ENCODE measurements at regions not wholly inside any gene's neighbourhood (a gene's known extent, or its start where the extent isn't known, plus 50 kb on each side); places are given as distances from the start of the nearest gene placed in this dataset.

- Histone ChIP-seq H3K27me3 (ENCODE audit: insufficient read depth, low read length) (no peaks in the 10 kb centered on the region; the same call in 1 of the 2 replicates), H2AK5ac (ENCODE audit: insufficient read length, low read length) (no peak overlapping the region), H4K20me1 (ENCODE audit: control insufficient read depth, insufficient read depth, insufficient read length) (no peaks in the 10 kb centered on the region), H3K9me3 (ENCODE audit: control insufficient read depth, low read depth, low read length) (no peaks in the 10 kb centered on the region), H3K9ac (ENCODE audit: extremely low read depth, insufficient read length, low read length) (no peak overlapping the region), H4K91ac (ENCODE audit: insufficient read length, low read depth, low read length) (no peak overlapping the region), H2BK5ac (ENCODE audit: insufficient read length, low read length) (no peak overlapping the region), H2BK120ac (ENCODE audit: low read depth, low read length, poor library complexity, severe bottlenecking) (no peak overlapping the region), H3K4me2 (ENCODE audit: insufficient read depth, insufficient read length, low read length) (no peak overlapping the region), H4K5ac (ENCODE audit: insufficient read length, low read depth, low read length) (no peak overlapping the region), H3K56ac (ENCODE audit: insufficient read length, low read depth, low read length) (no peak overlapping the region), H3K23ac (ENCODE audit: insufficient read length, low read depth, low read length) (no peak overlapping the region), H3K79me2 (ENCODE audit: insufficient read depth, low read length) (no peaks in the 10 kb centered on the region), H3K27ac (ENCODE audit: insufficient read length, low read depth, low read length) (no peak overlapping the region), H3T11ph (ENCODE audit: low read length) (no peak overlapping the region), H2AFZ (ENCODE audit: low read length) (no peak overlapping the region), H3K4ac (ENCODE audit: low read depth, low read length) (no peak overlapping the region), H3K14ac (ENCODE audit: insufficient read depth, low read length) (no peak overlapping the region), H2BK15ac (ENCODE audit: low read depth, low read length) (no peak overlapping the region), H4K8ac (replicated peaks; ENCODE audit: insufficient read length, low read depth, low read length) (no peak overlapping the region), H2BK20ac (ENCODE audit: low read depth, low read length, poor library complexity, severe bottlenecking) (no peak overlapping the region), H3K18ac (ENCODE audit: insufficient read length, low read depth, low read length) (no peak overlapping the region), H2BK12ac (ENCODE audit: insufficient read length, low read depth, low read length) (no peak overlapping the region), H3K79me1 (ENCODE audit: insufficient read depth, low read depth, low read length, poor library complexity, severe bottlenecking) (no peaks in the 10 kb centered on the region), H3K23me2 (ENCODE audit: insufficient read length, low read depth, low read length, poor library complexity, severe bottlenecking) (no peaks in the 10 kb centered on the region), H3K4me1 (ENCODE audit: insufficient read depth, low read length) (no peaks in the 10 kb centered on the region)
- Mint-ChIP-seq H3K27ac (no peak overlapping the region), H3K4me3 (no peak overlapping the region), H3K27me3 (ENCODE audit: low read depth) (peaks cover 53% of the 10 kb centered on the region), H3K4me1 (no peaks in the 10 kb centered on the region), H3K36me3 (ENCODE audit: insufficient read depth in 1 of 3, low read depth in 3 of 3) (no peaks in the 10 kb centered on the region), H3K9me3 (no peaks in the 10 kb centered on the region)
- DNase-seq, result no peak
- TF ChIP-seq CTCF (conservative IDR thresholded peaks at IDR 0.05), result no peak
Measured at GRCh38 chr12:53817021-53817389, 65.2 kb upstream of the CISTR start.
